Trophoblast cell (in vitro differentiated cells and primary cell): ENCODE measurements at regions not wholly inside any gene's neighbourhood (a gene's known extent, or its start where the extent isn't known, plus 50 kb on each side); places are given as distances from the start of the nearest gene placed in this dataset.

Source experiments
- DNase-seq, 2 donors: peaks; one replicate each; pipeline ENCODE4 v3.0.0-alpha.2; 2016
- H2AFZ ChIP-seq: 2 replicates; pipeline ENCODE4 v1.6.1; 2013; ENCODE audit warnings: low read length, moderate library complexity, mild to moderate bottlenecking; ENCODE audit not compliant: insufficient read depth, poor library complexity
- H2AK5ac ChIP-seq: 2 replicates; pipeline ENCODE4 v1.6.1; 2013; ENCODE audit warnings: mild to moderate bottlenecking, low read length
- H2BK120ac ChIP-seq: 2 replicates; pipeline ENCODE4 v1.6.1; 2013; ENCODE audit warnings: low read length, mild to moderate bottlenecking, moderate library complexity; ENCODE audit not compliant: insufficient read depth, poor library complexity
- H2BK12ac ChIP-seq: 2 replicates; pipeline ENCODE4 v1.6.1; 2013; ENCODE audit warnings: mild to moderate bottlenecking, low read length, moderate library complexity
- H2BK5ac ChIP-seq: 2 replicates; pipeline ENCODE4 v1.6.1; 2013; ENCODE audit warnings: low read length, low read depth, moderate library complexity, mild to moderate bottlenecking; ENCODE audit not compliant: poor library complexity
- H3K14ac ChIP-seq: 2 replicates; pipeline ENCODE4 v1.6.1; 2013; ENCODE audit warnings: mild to moderate bottlenecking, low read length
- H3K18ac ChIP-seq: 2 replicates; pipeline ENCODE4 v1.6.1; 2013; ENCODE audit warnings: mild to moderate bottlenecking, low read length
- H3K23ac ChIP-seq: 2 replicates; pipeline ENCODE4 v1.6.1; 2013; ENCODE audit warnings: low read length
- H3K27ac ChIP-seq: 2 replicates; pipeline ENCODE4 v1.5.1; 2013; ENCODE audit warnings: low read depth, mild to moderate bottlenecking, inconsistent platforms, low read length, moderate library complexity
- H3K27me3 ChIP-seq: 2 replicates; pipeline ENCODE4 v1.6.1; 2013; ENCODE audit warnings: inconsistent platforms, mild to moderate bottlenecking, low read length, moderate library complexity; ENCODE audit not compliant: insufficient read depth
- H3K36me3 ChIP-seq, 2 experiments: 1 replicate in 1 of 2; 2 replicates in 1 of 2; pipeline ENCODE4 v1.6.1; 2013; ENCODE audit warnings: low read length in 2 of 2, mild to moderate bottlenecking in 2 of 2, moderate library complexity in 1 of 2; ENCODE audit not compliant: insufficient read depth in 2 of 2, control insufficient read depth in 1 of 2
- H3K4ac ChIP-seq: 2 replicates; pipeline ENCODE4 v1.6.1; 2013; ENCODE audit warnings: low read depth, mild to moderate bottlenecking, low read length, moderate library complexity
- H3K4me1 ChIP-seq, 2 experiments: 1 replicate in 1 of 2; 2 replicates in 1 of 2; pipeline ENCODE4 v1.6.1; 2013; ENCODE audit warnings: low read length in 2 of 2, mild to moderate bottlenecking in 2 of 2, moderate library complexity in 1 of 2; ENCODE audit not compliant: insufficient read depth in 2 of 2, control insufficient read depth in 1 of 2
- H3K4me2 ChIP-seq: 2 replicates; pipeline ENCODE4 v1.6.1; 2013; ENCODE audit warnings: inconsistent platforms, mild to moderate bottlenecking, low read length, moderate library complexity
- H3K4me3 ChIP-seq: 2 replicates; pipeline ENCODE4 v1.5.1; 2013; ENCODE audit warnings: mild to moderate bottlenecking, low read depth, low read length, inconsistent platforms
- H3K79me1 ChIP-seq: one replicate; pipeline ENCODE4 v1.6.1; 2013; ENCODE audit warnings: low read length
- H3K79me2 ChIP-seq: 2 replicates; pipeline ENCODE4 v1.6.1; 2013; ENCODE audit warnings: low read length, mild to moderate bottlenecking; ENCODE audit not compliant: control insufficient read depth, insufficient read depth, poor library complexity
- H3K9ac ChIP-seq: 2 replicates; pipeline ENCODE4 v1.6.1; 2013; ENCODE audit warnings: mild to moderate bottlenecking, low read length
- H3K9me3 ChIP-seq: 2 replicates; pipeline ENCODE4 v1.6.1; 2013; ENCODE audit warnings: low read depth, mild to moderate bottlenecking, control low read depth, inconsistent platforms, low read length; ENCODE audit not compliant: insufficient read depth
- H4K12ac ChIP-seq: 2 replicates; pipeline ENCODE4 v1.6.1; 2013; ENCODE audit warnings: low read depth, mild to moderate bottlenecking, low read length, moderate library complexity
- H4K8ac ChIP-seq: 2 replicates; pipeline ENCODE4 v1.6.1; 2013; ENCODE audit warnings: low read depth, mild to moderate bottlenecking, low read length, moderate library complexity
- H4K91ac ChIP-seq: one replicate; pipeline ENCODE4 v1.6.1; 2013; ENCODE audit warnings: low read depth, mild to moderate bottlenecking, low read length, moderate library complexity
- WGBS: extraction: QIAGEN DNeasy Blood & Tissue Kit; methylation state at CpG from one replicate; pipeline ENCODE4 v1.1.7; 2013; ENCODE audit warnings: missing lambda C conversion rate; ENCODE audit not compliant: insufficient read length, insufficient coverage; ENCODE audit errors: extremely low coverage; 5-methylcytosine and 5-hydroxymethylcytosine counted together

DNA sequence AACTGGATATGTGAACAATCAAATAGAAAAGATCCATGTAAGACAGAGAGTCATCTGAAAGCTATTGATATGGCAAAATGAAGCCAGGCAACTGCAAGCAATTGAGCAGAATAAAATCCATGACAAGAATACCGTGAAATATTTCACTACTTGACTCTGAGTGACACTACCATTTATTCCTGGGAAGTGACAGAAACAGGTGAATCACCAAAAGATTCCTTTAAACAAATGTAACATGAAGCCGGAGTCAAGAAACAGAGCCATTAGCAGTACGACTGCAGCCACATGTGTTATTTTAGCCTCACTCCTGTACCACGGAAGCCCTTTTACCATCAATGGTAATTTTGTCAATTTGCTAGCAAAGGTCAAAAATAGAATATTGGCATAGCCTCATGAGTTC, 197.7 kb upstream of the POT1 start:
- H4K12ac ChIP-seq: no peak overlapping the region
- no peak overlapping the region for H3K4ac ChIP-seq
- no peak overlapping the region for H2AFZ ChIP-seq
- no peak overlapping the region for H2BK12ac ChIP-seq
- H3K4me2 ChIP-seq: no peak overlapping the region
- H3K18ac ChIP-seq: no peak overlapping the region
- H4K91ac ChIP-seq: no peak overlapping the region
- H3K36me3 ChIP-seq: no peaks in the 10 kb centered on the region
- H2AK5ac ChIP-seq: no peak overlapping the region
- no peak overlapping the region for H4K8ac ChIP-seq
- no peak overlapping the region for H3K27ac ChIP-seq
- peaks cover 2% of the 10 kb centered on the region for H3K9me3 ChIP-seq
- H3K23ac ChIP-seq: no peak overlapping the region
- no peak overlapping the region for H3K14ac ChIP-seq
- H3K27me3 ChIP-seq: no peaks in the 10 kb centered on the region
- no peaks in the 10 kb centered on the region for H3K79me2 ChIP-seq
- no peak for DNase-seq
- H3K9ac ChIP-seq: no peak overlapping the region
- no peaks in the 10 kb centered on the region for H3K79me1 ChIP-seq
- H3K4me3 ChIP-seq: no peak overlapping the region
- H2BK5ac ChIP-seq: no peak overlapping the region
- WGBS: no CpG with 5 or more reads among the region's 4 CpGs
- no peaks in the 10 kb centered on the region for H3K4me1 ChIP-seq
- no peak overlapping the region for H2BK120ac ChIP-seq

GRCh38 chr7:125126376-125126775, 196.8 kb upstream of the POT1 start:
- H3K14ac ChIP-seq: no peak overlapping the region
- no peak overlapping the region for H2BK12ac ChIP-seq
- peaks cover 2% of the 10 kb centered on the region for H3K9me3 ChIP-seq
- H3K79me2 ChIP-seq: no peaks in the 10 kb centered on the region
- no peaks in the 10 kb centered on the region for H3K4me1 ChIP-seq
- H2BK120ac ChIP-seq: no peak overlapping the region
- H4K12ac ChIP-seq: no peak overlapping the region
- no peak overlapping the region for H4K8ac ChIP-seq
- H2AFZ ChIP-seq: no peak overlapping the region
- no peaks in the 10 kb centered on the region for H3K36me3 ChIP-seq
- DNase-seq: no peak
- no peak overlapping the region for H4K91ac ChIP-seq
- H2BK5ac ChIP-seq: no peak overlapping the region
- H3K27ac ChIP-seq: no peak overlapping the region
- H3K9ac ChIP-seq: no peak overlapping the region
- no peak overlapping the region for H2AK5ac ChIP-seq
- no peaks in the 10 kb centered on the region for H3K27me3 ChIP-seq
- H3K4me2 ChIP-seq: no peak overlapping the region
- H3K23ac ChIP-seq: no peak overlapping the region
- H3K18ac ChIP-seq: no peak overlapping the region
- WGBS: no CpG with 5 or more reads among the region's 1 CpG
- no peak overlapping the region for H3K4ac ChIP-seq
- no peaks in the 10 kb centered on the region for H3K79me1 ChIP-seq
- H3K4me3 ChIP-seq: no peak overlapping the region

DNA sequence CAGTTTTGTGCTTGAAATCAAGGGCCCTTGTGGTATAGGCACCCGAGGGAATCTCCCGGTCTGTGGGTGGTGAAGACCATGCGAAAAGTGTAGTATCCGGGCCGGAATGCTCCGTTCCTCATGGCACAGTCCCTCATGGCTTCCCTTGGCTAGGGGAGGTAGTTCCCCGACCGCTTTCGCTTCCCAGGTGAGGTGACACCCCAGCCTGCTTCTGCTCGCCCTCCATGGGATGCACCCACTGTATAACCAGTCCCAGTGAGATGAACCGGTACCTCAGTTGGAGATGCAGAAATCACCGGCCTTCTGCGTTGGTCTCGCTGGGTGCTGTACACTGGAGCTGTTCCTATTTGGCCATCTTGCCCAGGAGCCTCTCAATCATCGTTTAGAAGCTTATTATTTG, 195.7 kb upstream of the POT1 start:
- H3K79me1 ChIP-seq: no peaks in the 10 kb centered on the region
- no CpG with 5 or more reads among the region's 15 CpGs for WGBS

GRCh38 chr7:125122173-125122572, 192.5 kb upstream of the POT1 start:
- H3K79me2 ChIP-seq: no peaks in the 10 kb centered on the region
- no peak overlapping the region for H4K8ac ChIP-seq
- no peaks in the 10 kb centered on the region for H3K4me1 ChIP-seq
- H2AFZ ChIP-seq: no peak overlapping the region
- H3K18ac ChIP-seq: no peak overlapping the region
- H3K4me3 ChIP-seq: no peak overlapping the region
- H2AK5ac ChIP-seq: no peak overlapping the region
- peaks cover 2% of the 10 kb centered on the region for H3K9me3 ChIP-seq
- no peak overlapping the region for H4K91ac ChIP-seq
- H3K4me2 ChIP-seq: no peak overlapping the region
- H3K27ac ChIP-seq: no peak overlapping the region
- H3K36me3 ChIP-seq: no peaks in the 10 kb centered on the region
- no peak overlapping the region for H3K4ac ChIP-seq
- H2BK120ac ChIP-seq: no peak overlapping the region
- no peak for DNase-seq
- no peak overlapping the region for H3K23ac ChIP-seq
- no peak overlapping the region for H3K14ac ChIP-seq
- no peak overlapping the region for H2BK12ac ChIP-seq
- H2BK5ac ChIP-seq: no peak overlapping the region
- no peak overlapping the region for H4K12ac ChIP-seq
- WGBS: no CpG with 5 or more reads among the region's 2 CpGs
- no peaks in the 10 kb centered on the region for H3K27me3 ChIP-seq
- no peak overlapping the region for H3K9ac ChIP-seq
- no peaks in the 10 kb centered on the region for H3K79me1 ChIP-seq

More for the DNA sequence above, 195.7 kb upstream of the POT1 start:
- Histone ChIP-seq H3K4me1 (no peaks in the 10 kb centered on the region), H4K91ac (no peak overlapping the region), H2AK5ac (no peak overlapping the region), H2BK120ac (no peak overlapping the region), H3K27ac (no peak overlapping the region), H3K14ac (no peak overlapping the region), H2AFZ (no peak overlapping the region), H3K23ac (no peak overlapping the region), H2BK5ac (no peak overlapping the region), H4K12ac (no peak overlapping the region), H3K9me3 (peaks cover 2% of the 10 kb centered on the region), H3K27me3 (no peaks in the 10 kb centered on the region), H3K4me3 (no peak overlapping the region), H3K36me3 (no peaks in the 10 kb centered on the region), H3K18ac (no peak overlapping the region), H3K4ac (no peak overlapping the region), H3K79me2 (no peaks in the 10 kb centered on the region), H3K9ac (no peak overlapping the region), H2BK12ac (no peak overlapping the region), H4K8ac (no peak overlapping the region), H3K4me2 (no peak overlapping the region)
- no peak for DNase-seq
